LNCaP clone FGC (cell line): ENCODE measurements at regions not wholly inside any gene's neighbourhood (a gene's known extent, or its start where the extent isn't known, plus 50 kb on each side); places are given as distances from the start of the nearest gene placed in this dataset.

Experiments
- DNase-seq: peaks from one replicate; pipeline ENCODE4 v3.0.0-alpha.2; 2011; ENCODE audit warnings: low read depth
- H3K4me3 ChIP-seq: 2 replicates; pipeline ENCODE4 v1.5.1; 2011; ENCODE audit warnings: mild to moderate bottlenecking, low read depth, low read length, control low read depth
- TF ChIP-seq, protein P1 (sequence below): IDR thresholded peaks from 2 replicates; pipeline ENCODE4 v1.5.1; 2012; ENCODE audit warnings: mild to moderate bottlenecking; ENCODE audit not compliant: control insufficient read depth, insufficient read depth; ENCODE audit errors: extremely low read depth

DNA sequence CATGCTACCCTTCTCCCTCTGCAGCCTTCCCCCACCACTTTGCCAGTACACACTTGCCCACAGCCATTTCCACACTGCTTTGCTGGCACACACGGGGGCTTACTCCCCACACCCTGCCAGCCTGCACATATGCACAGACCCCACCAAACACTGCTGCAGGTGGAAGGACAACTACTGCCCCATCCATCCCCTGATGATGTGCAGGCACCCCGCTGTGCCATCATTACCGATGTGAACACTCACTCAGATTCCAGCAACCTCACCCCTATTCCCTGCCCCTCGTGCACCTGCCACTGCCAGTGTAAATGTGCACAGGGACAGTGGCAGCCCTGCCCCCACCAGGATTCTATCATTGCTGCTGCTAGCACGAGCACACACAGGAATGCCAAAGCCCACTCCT lies 1400.8 kb upstream of the DDX18 start:
- no peak for DNase-seq
- no peak overlapping the region for H3K4me3 ChIP-seq
- TF ChIP-seq, protein P1, sequence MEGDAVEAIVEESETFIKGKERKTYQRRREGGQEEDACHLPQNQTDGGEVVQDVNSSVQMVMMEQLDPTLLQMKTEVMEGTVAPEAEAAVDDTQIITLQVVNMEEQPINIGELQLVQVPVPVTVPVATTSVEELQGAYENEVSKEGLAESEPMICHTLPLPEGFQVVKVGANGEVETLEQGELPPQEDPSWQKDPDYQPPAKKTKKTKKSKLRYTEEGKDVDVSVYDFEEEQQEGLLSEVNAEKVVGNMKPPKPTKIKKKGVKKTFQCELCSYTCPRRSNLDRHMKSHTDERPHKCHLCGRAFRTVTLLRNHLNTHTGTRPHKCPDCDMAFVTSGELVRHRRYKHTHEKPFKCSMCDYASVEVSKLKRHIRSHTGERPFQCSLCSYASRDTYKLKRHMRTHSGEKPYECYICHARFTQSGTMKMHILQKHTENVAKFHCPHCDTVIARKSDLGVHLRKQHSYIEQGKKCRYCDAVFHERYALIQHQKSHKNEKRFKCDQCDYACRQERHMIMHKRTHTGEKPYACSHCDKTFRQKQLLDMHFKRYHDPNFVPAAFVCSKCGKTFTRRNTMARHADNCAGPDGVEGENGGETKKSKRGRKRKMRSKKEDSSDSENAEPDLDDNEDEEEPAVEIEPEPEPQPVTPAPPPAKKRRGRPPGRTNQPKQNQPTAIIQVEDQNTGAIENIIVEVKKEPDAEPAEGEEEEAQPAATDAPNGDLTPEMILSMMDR: no peak

DNA sequence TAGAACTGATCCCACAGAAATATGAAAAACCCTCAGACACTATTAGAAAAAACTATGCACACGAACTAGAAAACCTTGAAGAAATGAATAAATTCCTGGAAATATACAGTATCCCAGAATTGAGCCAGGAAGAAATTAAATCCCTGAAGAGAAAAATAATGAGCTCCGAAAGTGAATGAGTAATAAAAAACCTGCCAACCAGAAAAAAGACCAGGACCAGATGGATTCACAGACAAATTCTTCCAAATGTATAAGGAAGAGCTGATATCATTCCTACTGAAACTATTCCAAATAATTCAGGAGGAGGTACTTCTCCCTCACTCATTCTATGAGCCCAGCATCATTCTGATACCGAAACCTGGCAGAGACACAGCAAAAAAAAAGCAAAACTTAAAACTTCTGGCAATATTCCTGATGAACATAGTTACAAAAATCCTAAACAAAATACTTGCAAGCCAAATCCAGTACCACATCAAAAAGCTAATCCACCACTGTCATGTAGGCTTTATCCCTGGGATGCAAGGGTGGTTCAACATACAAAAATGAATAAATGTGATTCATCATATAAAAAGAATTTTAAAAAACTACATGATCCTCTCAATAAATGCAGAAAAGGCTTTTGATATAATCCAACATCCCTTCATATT lies 1397.6 kb upstream of the DDX18 start:
- TF ChIP-seq, protein P1: no peak

DNA sequence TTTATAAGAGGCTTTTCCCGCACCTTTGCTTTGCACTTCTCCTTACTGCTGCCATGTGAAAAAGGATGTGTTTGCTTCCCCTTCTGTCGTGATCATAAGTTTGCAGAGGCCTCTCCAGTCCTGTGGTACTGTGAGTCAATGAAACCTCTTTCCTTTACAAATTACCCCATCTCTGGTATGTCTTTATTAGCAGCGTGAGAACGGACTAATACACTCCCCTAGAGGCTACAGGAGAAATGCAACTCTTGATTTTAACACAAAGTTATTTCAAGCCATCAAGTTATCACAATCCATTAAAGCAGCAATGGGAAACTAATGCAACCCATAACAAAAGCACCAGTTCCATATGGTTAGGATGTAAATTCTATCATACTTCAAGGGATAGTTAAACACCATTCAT lies 1378.8 kb upstream of the DDX18 start:
- TF ChIP-seq, protein P1: peak; percentile 16; the same call in 1 of the 2 replicates
- no peak for DNase-seq
- H3K4me3 ChIP-seq: no peak overlapping the region

More for the DNA sequence above, 1397.6 kb upstream of the DDX18 start:
- H3K4me3 ChIP-seq: no peak overlapping the region
- no peak for DNase-seq

DNA sequence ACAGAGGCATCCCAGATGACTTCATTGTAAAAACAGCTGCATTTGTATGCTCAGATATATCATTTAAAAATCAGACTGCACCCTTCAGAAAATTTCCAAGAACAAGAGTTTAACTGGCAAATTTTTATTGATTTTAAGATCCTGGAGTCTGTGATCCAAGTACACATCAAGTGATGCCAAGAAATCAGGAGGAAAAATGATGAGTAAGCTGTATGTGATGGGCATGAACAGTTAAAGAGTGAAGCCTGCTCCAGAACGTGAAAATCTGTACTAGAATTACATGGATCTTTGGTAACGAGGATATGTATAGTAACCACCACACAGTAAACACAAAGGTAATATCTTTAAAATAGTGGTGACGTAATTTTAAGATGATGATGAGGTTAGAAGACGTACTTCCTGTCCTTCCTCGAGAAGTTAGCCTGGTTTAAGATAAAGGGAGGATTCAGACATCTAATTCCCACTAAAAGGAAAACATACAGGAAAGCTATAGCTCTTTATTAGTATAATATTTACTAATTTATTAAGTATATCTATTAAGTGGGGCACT lies 1374.3 kb upstream of the DDX18 start:
- DNase-seq: no peak
- TF ChIP-seq, protein P1: no peak
- H3K4me3 ChIP-seq: no peak overlapping the region

DNA sequence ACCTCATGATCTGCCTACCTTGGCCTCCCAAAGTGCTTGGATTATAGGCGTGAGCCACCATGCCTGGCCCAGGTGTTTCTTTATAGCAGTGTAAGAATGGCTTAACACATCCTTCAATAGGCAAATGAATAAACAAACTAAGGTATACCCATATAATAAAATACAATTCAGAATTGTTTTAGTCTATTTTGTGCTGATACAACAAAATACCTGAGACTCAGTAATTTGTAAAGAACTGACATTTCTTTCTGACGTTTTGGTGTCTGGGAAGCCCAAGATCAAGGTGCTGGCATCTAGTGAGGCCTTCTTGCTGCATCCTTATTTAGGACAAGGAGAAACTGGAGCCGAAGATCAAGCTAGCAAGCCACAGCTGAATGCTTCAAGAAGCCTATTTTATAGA lies 1372.1 kb upstream of the DDX18 start:
- DNase-seq: no peak
- no peak overlapping the region for H3K4me3 ChIP-seq
- TF ChIP-seq, protein P1: no peak

DNA sequence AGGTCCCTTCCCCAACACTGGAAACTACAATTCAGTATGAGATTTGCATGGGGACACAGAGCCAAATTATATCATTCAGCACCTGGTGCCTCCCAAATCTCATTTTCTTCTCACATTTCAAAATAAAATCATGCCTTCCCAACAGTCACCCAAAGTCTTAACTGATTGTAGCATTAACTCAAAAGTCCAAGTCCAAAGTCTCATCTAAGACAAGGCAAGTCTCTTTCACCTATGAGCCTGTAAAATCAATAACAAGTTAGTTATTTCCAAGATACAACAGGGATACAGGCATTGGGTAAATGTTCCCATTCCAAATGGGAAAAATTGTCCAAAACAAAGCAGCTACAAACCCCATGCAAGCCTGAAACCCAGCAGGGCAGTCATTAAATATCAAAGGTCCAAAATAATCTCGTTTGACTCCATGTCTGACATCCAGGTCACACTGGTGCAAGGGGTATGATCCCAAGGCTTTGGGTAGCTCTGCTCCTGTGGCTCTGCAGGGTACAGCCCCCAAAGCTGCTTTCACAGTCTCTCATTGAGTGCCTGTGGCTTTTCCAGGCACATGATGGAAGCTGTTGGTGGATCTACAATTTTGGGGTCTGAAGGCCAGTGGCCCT lies 1370.1 kb upstream of the DDX18 start:
- DNase-seq: no peak
- TF ChIP-seq, protein P1: no peak

DNA sequence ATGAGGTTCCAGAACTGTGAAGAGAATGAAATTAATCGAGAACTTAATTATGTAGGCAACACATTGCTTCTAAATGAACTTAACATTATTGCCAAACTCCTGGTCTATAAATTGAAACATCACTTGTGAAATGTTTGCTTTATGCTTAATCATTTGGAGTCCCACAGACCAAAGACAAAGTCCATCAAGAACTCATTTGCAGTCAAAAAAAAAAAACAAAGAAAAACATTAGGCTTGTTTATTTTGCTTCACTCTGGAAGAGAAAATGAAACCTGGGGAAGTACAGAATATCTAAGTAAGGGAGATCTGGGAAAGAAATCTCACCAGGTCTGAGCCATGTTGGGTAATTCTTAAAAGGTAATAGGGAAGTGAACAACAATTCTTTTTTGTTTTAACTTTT lies 1363.5 kb upstream of the DDX18 start:
- H3K4me3 ChIP-seq: no peak overlapping the region
- DNase-seq: no peak
- TF ChIP-seq, protein P1: no peak

More for the DNA sequence above, 1370.1 kb upstream of the DDX18 start:
- H3K4me3 ChIP-seq: no peak overlapping the region
